NB4 (cell line): ENCODE measurements at regions not wholly inside any gene's neighbourhood (a gene's known extent, or its start where the extent isn't known, plus 50 kb on each side); places are given as distances from the start of the nearest gene placed in this dataset.
"Not testable (repeated sequence)": the region's sequence is repeated elsewhere in the genome, so short reads cannot be mapped to it uniquely, and the experiment has no call there.

Experiments used
- DNase-seq: peaks from one replicate; pipeline ENCODE4 v3.0.0; 2010; ENCODE audit warnings: low read depth
- H3K4me3 ChIP-seq: one replicate; pipeline ENCODE4 v1.5.1; 2011; ENCODE audit warnings: mild to moderate bottlenecking, low read depth, low read length, moderate library complexity
- CTCF ChIP-seq: IDR thresholded peaks from one replicate; pipeline ENCODE4 v1.5.1; 2012; ENCODE audit warnings: low read depth, low read length
- MAX ChIP-seq: IDR thresholded peaks from 2 replicates; pipeline ENCODE4 v1.6.1; 2011; ENCODE audit warnings: low read depth, low read length
- MYC ChIP-seq: IDR thresholded peaks from 2 replicates; pipeline ENCODE4 v1.6.1; 2011; ENCODE audit warnings: low read depth, low read length
- POLR2A ChIP-seq: IDR thresholded peaks from 2 replicates; pipeline ENCODE4 v1.6.1; 2011; ENCODE audit warnings: mild to moderate bottlenecking; ENCODE audit not compliant: insufficient read length; ENCODE audit errors: extremely low read depth

GRCh38 chr2:14903709-14904374 is 271.3 kb downstream of the LRATD1 start:
- TF ChIP-seq POLR2A (no peak), CTCF (peak; percentile 99)
- no peak overlapping the region for H3K4me3 ChIP-seq
- peak; percentile 77 for DNase-seq

GRCh38 chr2:14904378-14904777 is 271.9 kb downstream of the LRATD1 start:
- H3K4me3 ChIP-seq = not testable (repeated sequence)

GRCh38 chr2:14905571-14905970 is 273.1 kb downstream of the LRATD1 start:
- no peak overlapping the region for H3K4me3 ChIP-seq
- no peak for DNase-seq
- TF ChIP-seq POLR2A (no peak), CTCF (no peak), MYC (no peak), MAX (no peak)

More at GRCh38 chr2:14904378-14904777, 271.9 kb downstream of the LRATD1 start:
- DNase-seq = not testable (repeated sequence)

- peak; percentile 78 for DNase-seq
- H3K4me3 ChIP-seq = no peak overlapping the region
- 0 out of 2 replicates have a peak, but pooled peaks have one; percentile 22 for TF ChIP-seq MAX
- no peak for TF ChIP-seq POLR2A
- no peak for TF ChIP-seq MYC
- TF ChIP-seq CTCF = peak; percentile 54
Measured at GRCh38 chr2:14907014-14907612, 274.6 kb downstream of the LRATD1 start.

- no peak overlapping the region for H3K4me3 ChIP-seq
- DNase-seq = no peak
- no peak for TF ChIP-seq MAX
- no peak for TF ChIP-seq MYC
- TF ChIP-seq POLR2A = no peak
- no peak for TF ChIP-seq CTCF
Measured at GRCh38 chr2:14909795-14910194, 277.3 kb downstream of the LRATD1 start.

- DNase-seq = no peak
- TF ChIP-seq MYC (no peak), POLR2A (no peak), MAX (no peak), CTCF (no peak)
- H3K4me3 ChIP-seq = no peak overlapping the region
Measured at GRCh38 chr2:14910654-14911053, 278.1 kb downstream of the LRATD1 start.
